Immature natural killer cell (primary cell): ENCODE measurements at regions not wholly inside any gene's neighbourhood (a gene's known extent, or its start where the extent isn't known, plus 50 kb on each side); places are given as distances from the start of the nearest gene placed in this dataset.

ENCODE experiments used
- DNase-seq, 3 donors: peaks; one replicate each; pipeline ENCODE4 v3.0.0; 2022; ENCODE audit warnings: mixed read lengths in 1 of 3
- H3K27ac Mint-ChIP-seq, 6 donors: one replicate each; pipeline ENCODE4 v1.8.0; 2020; ENCODE audit warnings: mixed read lengths in 6 of 6, mild to moderate bottlenecking in 5 of 6, inconsistent platforms in 4 of 6, moderate library complexity in 3 of 6
- H3K27me3 Mint-ChIP-seq, 3 donors: one replicate each; pipeline ENCODE4 v1.8.0; 2020 to 2021; ENCODE audit warnings: low read depth in 3 of 3, mild to moderate bottlenecking in 3 of 3, mixed read lengths in 3 of 3, moderate library complexity in 3 of 3, inconsistent platforms in 1 of 3
- H3K36me3 Mint-ChIP-seq, 3 donors: one replicate each; pipeline ENCODE4 v1.8.0; 2020; ENCODE audit warnings: mixed read lengths in 3 of 3, inconsistent platforms in 2 of 3, mild to moderate bottlenecking in 2 of 3
- H3K4me1 Mint-ChIP-seq, 2 donors: one replicate each; pipeline ENCODE4 v1.8.0; 2020; ENCODE audit warnings: inconsistent platforms in 2 of 2, mild to moderate bottlenecking in 2 of 2, mixed read lengths in 2 of 2, moderate library complexity in 1 of 2
- H3K4me3 Mint-ChIP-seq, 5 donors: one replicate each; pipeline ENCODE4 v1.8.0; 2020; ENCODE audit warnings: mild to moderate bottlenecking in 5 of 5, mixed read lengths in 5 of 5, inconsistent platforms in 3 of 5, moderate library complexity in 3 of 5
- H3K9me3 Mint-ChIP-seq, 6 donors: one replicate each; pipeline ENCODE4 v1.8.0; 2020; ENCODE audit warnings: mild to moderate bottlenecking in 6 of 6, mixed read lengths in 6 of 6, inconsistent platforms in 4 of 6, moderate library complexity in 3 of 6

- Mint-ChIP-seq H3K27me3 (peaks cover 0 to 1% (median 0%) of the 10 kb centered on the region in 3 donors), H3K27ac (no peak overlapping the region), H3K4me1 (no peaks in the 10 kb centered on the region), H3K4me3 (no peak overlapping the region), H3K9me3 (peaks cover 9 to 36% (median 23%) of the 10 kb centered on the region in 6 donors), H3K36me3 (no peaks in the 10 kb centered on the region)
- no peak for DNase-seq
Observed at GRCh38 chr9:13755551-13755950, 476.1 kb upstream of the MPDZ start.

GRCh38 chr9:13750639-13751038 is 471.1 kb upstream of the MPDZ start:
- peaks cover 4 to 39% (median 19%) of the 10 kb centered on the region in 6 donors for H3K9me3 Mint-ChIP-seq
- H3K36me3 Mint-ChIP-seq = peaks cover 0 to 3% (median 0%) of the 10 kb centered on the region in 3 donors
- H3K4me3 Mint-ChIP-seq = no peak overlapping the region
- no peaks in the 10 kb centered on the region for H3K27me3 Mint-ChIP-seq
- DNase-seq = no peak
- H3K27ac Mint-ChIP-seq = no peak overlapping the region
- no peaks in the 10 kb centered on the region for H3K4me1 Mint-ChIP-seq

- peaks cover 4 to 37% (median 20%) of the 10 kb centered on the region in 6 donors for H3K9me3 Mint-ChIP-seq
- no peak for DNase-seq
- H3K4me3 Mint-ChIP-seq = no peak overlapping the region
- peaks cover 0 to 3% (median 0%) of the 10 kb centered on the region in 3 donors for H3K36me3 Mint-ChIP-seq
- H3K27me3 Mint-ChIP-seq = no peaks in the 10 kb centered on the region
- no peaks in the 10 kb centered on the region for H3K4me1 Mint-ChIP-seq
- no peak overlapping the region for H3K27ac Mint-ChIP-seq
Observed at GRCh38 chr9:13750061-13750460, 470.6 kb upstream of the MPDZ start.

GRCh38 chr9:13746876-13747275 is 467.4 kb upstream of the MPDZ start:
- peaks cover 0 to 3% (median 0%) of the 10 kb centered on the region in 3 donors for H3K36me3 Mint-ChIP-seq
- no peak overlapping the region for H3K27ac Mint-ChIP-seq
- DNase-seq = no peak
- H3K4me1 Mint-ChIP-seq = no peaks in the 10 kb centered on the region
- no peaks in the 10 kb centered on the region for H3K27me3 Mint-ChIP-seq
- peaks cover 7 to 35% (median 20%) of the 10 kb centered on the region in 6 donors for H3K9me3 Mint-ChIP-seq
- H3K4me3 Mint-ChIP-seq = no peak overlapping the region

GRCh38 chr9:13744261-13744901 is 464.9 kb upstream of the MPDZ start:
- H3K4me1 Mint-ChIP-seq = no peaks in the 10 kb centered on the region
- no peak for DNase-seq
- no peak overlapping the region for H3K27ac Mint-ChIP-seq
- H3K36me3 Mint-ChIP-seq = peaks cover 0 to 3% (median 0%) of the 10 kb centered on the region in 3 donors
- no peaks in the 10 kb centered on the region for H3K27me3 Mint-ChIP-seq
- no peak overlapping the region for H3K4me3 Mint-ChIP-seq
- H3K9me3 Mint-ChIP-seq = peaks cover 10 to 28% (median 20%) of the 10 kb centered on the region in 6 donors

- Mint-ChIP-seq H3K27ac (no peak overlapping the region), H3K4me3 (no peak overlapping the region), H3K27me3 (peaks cover 0 to 2% (median 0%) of the 10 kb centered on the region in 3 donors), H3K9me3 (peaks cover 7 to 37% (median 14%) of the 10 kb centered on the region in 6 donors), H3K4me1 (no peaks in the 10 kb centered on the region), H3K36me3 (no peaks in the 10 kb centered on the region)
- no peak for DNase-seq
Observed at GRCh38 chr9:13737885-13738284, 458.4 kb upstream of the MPDZ start.

GRCh38 chr9:13735181-13735580 is 455.7 kb upstream of the MPDZ start:
- Mint-ChIP-seq H3K27ac (no peak overlapping the region), H3K36me3 (no peaks in the 10 kb centered on the region), H3K27me3 (peaks cover 0 to 2% (median 0%) of the 10 kb centered on the region in 3 donors), H3K9me3 (peaks cover 9 to 47% (median 15%) of the 10 kb centered on the region in 6 donors), H3K4me1 (no peaks in the 10 kb centered on the region), H3K4me3 (no peak overlapping the region)
- no peak for DNase-seq

- Mint-ChIP-seq H3K36me3 (no peaks in the 10 kb centered on the region), H3K27ac (no peak overlapping the region), H3K27me3 (peaks cover 0 to 2% (median 0%) of the 10 kb centered on the region in 3 donors), H3K4me1 (no peaks in the 10 kb centered on the region), H3K9me3 (peaks cover 9 to 47% (median 16%) of the 10 kb centered on the region in 6 donors), H3K4me3 (no peak overlapping the region)
- no peak for DNase-seq
Observed at GRCh38 chr9:13734601-13735000, 455.1 kb upstream of the MPDZ start.

GRCh38 chr9:13732290-13732689 is 452.8 kb upstream of the MPDZ start:
- DNase-seq = no peak
- Mint-ChIP-seq H3K4me1 (no peaks in the 10 kb centered on the region), H3K27me3 (peaks cover 0 to 2% (median 0%) of the 10 kb centered on the region in 3 donors), H3K36me3 (no peaks in the 10 kb centered on the region), H3K4me3 (no peak overlapping the region), H3K9me3 (peaks cover 9 to 49% (median 16%) of the 10 kb centered on the region in 6 donors), H3K27ac (no peak overlapping the region)

GRCh38 chr9:13731637-13732036 is 452.1 kb upstream of the MPDZ start:
- H3K27ac Mint-ChIP-seq = no peak overlapping the region
- no peak for DNase-seq
- H3K4me1 Mint-ChIP-seq = no peaks in the 10 kb centered on the region
- H3K36me3 Mint-ChIP-seq = no peaks in the 10 kb centered on the region
- no peak overlapping the region for H3K4me3 Mint-ChIP-seq
- peaks cover 8 to 44% (median 16%) of the 10 kb centered on the region in 6 donors for H3K9me3 Mint-ChIP-seq
- H3K27me3 Mint-ChIP-seq = peaks cover 0 to 2% (median 0%) of the 10 kb centered on the region in 3 donors

- Mint-ChIP-seq H3K4me1 (no peaks in the 10 kb centered on the region), H3K4me3 (no peak overlapping the region), H3K36me3 (no peaks in the 10 kb centered on the region), H3K9me3 (peaks cover 4 to 34% (median 12%) of the 10 kb centered on the region in 6 donors), H3K27me3 (peaks cover 0 to 2% (median 0%) of the 10 kb centered on the region in 3 donors), H3K27ac (no peak overlapping the region)
- DNase-seq = no peak
Observed at GRCh38 chr9:13729955-13730354, 450.5 kb upstream of the MPDZ start.

GRCh38 chr9:13728917-13729811 is 449.7 kb upstream of the MPDZ start:
- H3K36me3 Mint-ChIP-seq = no peaks in the 10 kb centered on the region
- no peak overlapping the region for H3K27ac Mint-ChIP-seq
- H3K4me3 Mint-ChIP-seq = no peak overlapping the region
- no peaks in the 10 kb centered on the region for H3K4me1 Mint-ChIP-seq
- peaks cover 4 to 37% (median 14%) of the 10 kb centered on the region in 6 donors for H3K9me3 Mint-ChIP-seq
- H3K27me3 Mint-ChIP-seq = no peaks in the 10 kb centered on the region
- DNase-seq = no peak

GRCh38 chr9:13728131-13728530 is 448.6 kb upstream of the MPDZ start:
- H3K36me3 Mint-ChIP-seq = no peaks in the 10 kb centered on the region
- H3K9me3 Mint-ChIP-seq = peaks cover 7 to 43% (median 12%) of the 10 kb centered on the region in 6 donors
- no peaks in the 10 kb centered on the region for H3K27me3 Mint-ChIP-seq
- DNase-seq = no peak
- no peak overlapping the region for H3K27ac Mint-ChIP-seq
- no peaks in the 10 kb centered on the region for H3K4me1 Mint-ChIP-seq
- H3K4me3 Mint-ChIP-seq = no peak overlapping the region

- no peak for DNase-seq
- Mint-ChIP-seq H3K4me1 (no peaks in the 10 kb centered on the region), H3K4me3 (no peak overlapping the region), H3K9me3 (peaks cover 9 to 41% (median 13%) of the 10 kb centered on the region in 6 donors), H3K27ac (no peak overlapping the region), H3K36me3 (no peaks in the 10 kb centered on the region), H3K27me3 (no peaks in the 10 kb centered on the region)
Observed at GRCh38 chr9:13726746-13727145, 447.3 kb upstream of the MPDZ start.
